ENCODE measurements at regions not wholly inside any gene's neighbourhood (a gene's known extent, or its start where the extent isn't known, plus 50 kb on each side); places are given as distances from the start of the nearest gene placed in this dataset.

DNA sequence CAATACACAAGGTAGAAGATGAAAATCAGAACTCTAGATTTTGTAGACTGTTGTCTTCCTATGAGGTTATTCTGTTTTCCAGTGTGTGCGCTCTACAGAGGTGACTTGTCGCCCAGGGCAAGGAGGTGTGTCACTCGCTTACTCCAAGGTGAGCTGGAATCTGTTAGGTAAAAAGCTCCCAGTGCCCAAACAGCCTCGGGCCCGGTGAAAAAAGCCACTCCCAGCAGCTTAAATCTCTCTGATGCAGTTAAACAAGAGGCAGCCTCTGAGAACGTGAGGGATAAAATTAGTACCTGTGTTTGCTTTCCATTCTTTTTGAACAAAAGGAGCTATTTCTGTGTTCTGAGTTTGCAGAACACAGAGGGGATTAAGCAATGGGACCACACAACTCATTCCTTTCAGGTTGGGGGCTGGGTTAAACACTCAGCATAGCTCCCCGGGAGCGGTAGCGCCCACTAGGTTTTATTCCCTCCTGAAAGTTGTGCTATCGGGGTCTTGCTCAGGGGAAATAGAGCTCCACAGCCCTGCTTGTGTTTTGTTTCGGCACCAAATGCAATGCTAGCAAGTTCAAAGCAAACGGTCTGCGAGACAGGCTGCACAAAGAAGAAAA lies 181.2 kb downstream of the FOXA2 start:
- TF ChIP-seq EP300 (IDR thresholded peaks at IDR 0.05) (no peak), POLR2A (IDR thresholded peaks at IDR 0.05) (no peak)
